IPS DF 19.7 (cell line): ENCODE measurements at regions not wholly inside any gene's neighbourhood (a gene's known extent, or its start where the extent isn't known, plus 50 kb on each side); places are given as distances from the start of the nearest gene placed in this dataset.
"Not testable (repeated sequence)": the region's sequence is repeated elsewhere in the genome, so short reads cannot be mapped to it uniquely, and the experiment has no call there.

ENCODE experiments used
- DNase-seq: peaks from one replicate; pipeline ENCODE4 v3.0.0-alpha.2; 2013; ENCODE audit warnings: low read depth, low spot score

DNA sequence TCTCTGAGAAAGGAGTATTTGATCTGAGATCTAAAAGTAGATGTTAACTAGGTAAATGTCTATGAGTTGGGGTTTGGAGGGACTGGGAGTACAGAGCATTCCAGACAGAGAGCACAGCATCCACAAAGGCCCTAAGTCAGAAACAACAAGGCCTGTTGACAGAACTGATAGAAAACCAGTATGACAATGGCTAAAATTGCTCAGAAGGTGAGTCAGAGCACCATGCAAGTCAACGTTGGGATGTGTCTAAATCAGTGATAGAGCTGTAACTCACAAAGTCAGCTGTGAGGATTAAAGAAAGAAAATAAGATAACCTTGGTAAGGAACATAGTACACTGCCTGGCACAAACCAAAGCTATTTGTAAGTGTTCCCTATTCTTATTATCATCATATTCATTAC is 124.0 kb downstream of the CETN3 start:
- DNase-seq: no peak

GRCh38 chr5:90284375-90284774 is 125.2 kb downstream of the CETN3 start:
- DNase-seq: no peak

GRCh38 chr5:90279091-90279490 is 130.5 kb downstream of the CETN3 start:
- no peak for DNase-seq

DNA sequence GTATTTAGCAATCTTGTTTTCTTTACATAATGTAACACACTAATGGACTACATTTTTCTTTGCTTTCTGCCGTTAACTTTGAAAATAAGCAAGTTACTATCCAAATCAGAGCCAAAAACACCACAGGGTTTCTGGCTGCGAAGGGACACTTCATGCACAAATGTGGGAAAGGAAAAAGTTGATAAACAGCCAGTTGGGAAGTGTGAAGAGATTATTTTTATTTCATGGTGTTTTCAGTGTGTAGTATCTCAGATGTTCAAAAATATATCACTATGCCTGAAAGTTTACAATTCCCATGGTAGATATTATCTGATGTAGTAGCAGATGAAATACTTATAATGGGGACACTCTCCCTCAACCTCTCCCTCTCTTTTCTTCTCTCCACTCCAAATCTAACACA is 135.3 kb downstream of the CETN3 start:
- DNase-seq: no peak

GRCh38 chr5:90267646-90268045 is 141.9 kb downstream of the CETN3 start:
- no peak for DNase-seq

GRCh38 chr5:90265545-90265857 is 144.1 kb downstream of the CETN3 start:
- no peak for DNase-seq

GRCh38 chr5:90264689-90265544 is 144.6 kb downstream of the CETN3 start:
- DNase-seq: no peak

GRCh38 chr5:90263102-90263820 is 146.3 kb downstream of the CETN3 start:
- no peak for DNase-seq

- no peak for DNase-seq
These were observed 158.1 kb downstream of the CETN3 start for GRCh38 chr5:90251447-90251846.

DNA sequence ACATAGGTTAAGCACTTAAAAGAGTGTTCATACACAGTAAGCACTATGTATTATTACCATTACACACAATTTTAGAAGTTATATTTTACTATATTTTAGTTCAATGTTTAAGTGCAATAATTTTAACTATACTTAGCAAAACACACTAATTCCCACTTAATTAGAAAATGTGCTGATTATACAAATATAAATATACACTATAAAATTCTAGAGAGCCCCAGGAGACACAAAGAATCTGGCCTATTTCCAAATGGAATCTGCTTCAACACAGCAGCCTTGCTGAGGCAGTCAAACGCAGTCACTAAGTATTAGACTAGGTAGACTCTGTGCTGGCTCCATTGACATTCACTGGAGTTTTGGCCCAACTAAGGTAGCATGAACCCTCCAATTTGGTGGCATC is 160.9 kb downstream of the CETN3 start:
- DNase-seq: no peak

DNA sequence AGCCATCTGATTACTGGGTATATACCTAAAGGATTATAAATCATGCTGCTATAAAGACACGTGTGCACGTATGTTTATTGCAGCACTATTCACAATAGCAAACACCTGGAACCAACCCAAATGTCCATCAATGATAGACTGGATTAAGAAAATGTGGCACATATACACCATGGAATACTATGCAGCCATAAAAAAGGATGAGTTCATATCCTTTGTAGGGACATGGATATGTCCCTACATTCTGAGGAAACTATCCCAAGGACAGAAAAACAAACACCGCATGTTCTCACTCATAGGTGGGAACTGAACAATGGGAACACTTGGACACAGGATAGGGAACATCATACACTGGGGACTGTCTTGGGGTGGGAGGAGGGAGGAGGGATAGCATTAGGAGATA is 165.7 kb downstream of the CETN3 start:
- DNase-seq: not testable (repeated sequence)

DNA sequence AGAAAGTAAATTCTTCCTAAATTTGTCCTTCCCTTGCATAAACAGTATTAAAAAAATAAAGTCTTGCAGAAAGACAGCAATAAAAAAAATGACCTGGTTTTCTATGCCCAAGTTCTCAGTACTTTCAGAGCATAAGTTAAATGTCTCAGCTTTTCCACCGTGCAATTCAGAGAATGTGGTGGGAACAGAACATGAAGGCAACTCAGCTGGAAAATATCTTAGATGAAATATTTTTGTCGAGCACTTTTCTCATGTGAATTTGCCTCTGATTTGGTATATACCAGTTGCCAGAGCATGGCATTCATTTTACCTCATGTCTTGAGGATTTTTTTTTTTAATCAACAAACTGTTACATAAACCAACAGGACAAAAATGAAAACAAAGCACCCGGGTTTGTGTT is 176.1 kb downstream of the CETN3 start:
- DNase-seq: no peak

DNA sequence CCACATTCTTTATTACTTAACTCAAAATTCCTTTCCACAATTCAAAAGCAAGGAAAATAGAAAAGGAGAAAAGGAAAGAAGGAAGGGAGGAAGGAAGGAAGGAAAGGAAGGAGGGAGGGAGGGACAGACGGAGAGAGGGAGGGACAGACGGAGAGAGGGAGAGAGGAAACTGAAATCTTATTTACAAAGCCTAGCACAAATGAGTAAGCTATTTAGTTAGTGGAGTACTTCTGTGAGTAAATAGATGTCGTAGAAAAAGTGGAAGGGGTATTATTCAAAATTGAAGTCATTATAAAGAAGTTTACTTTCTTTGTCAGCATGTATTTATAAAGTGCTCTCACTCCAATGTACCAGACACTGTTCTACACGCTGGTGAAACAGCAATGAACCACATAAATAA is 177.9 kb downstream of the CETN3 start:
- DNase-seq: no peak

- no peak for DNase-seq
These were observed 181.9 kb downstream of the CETN3 start for GRCh38 chr5:90227683-90228082.

DNA sequence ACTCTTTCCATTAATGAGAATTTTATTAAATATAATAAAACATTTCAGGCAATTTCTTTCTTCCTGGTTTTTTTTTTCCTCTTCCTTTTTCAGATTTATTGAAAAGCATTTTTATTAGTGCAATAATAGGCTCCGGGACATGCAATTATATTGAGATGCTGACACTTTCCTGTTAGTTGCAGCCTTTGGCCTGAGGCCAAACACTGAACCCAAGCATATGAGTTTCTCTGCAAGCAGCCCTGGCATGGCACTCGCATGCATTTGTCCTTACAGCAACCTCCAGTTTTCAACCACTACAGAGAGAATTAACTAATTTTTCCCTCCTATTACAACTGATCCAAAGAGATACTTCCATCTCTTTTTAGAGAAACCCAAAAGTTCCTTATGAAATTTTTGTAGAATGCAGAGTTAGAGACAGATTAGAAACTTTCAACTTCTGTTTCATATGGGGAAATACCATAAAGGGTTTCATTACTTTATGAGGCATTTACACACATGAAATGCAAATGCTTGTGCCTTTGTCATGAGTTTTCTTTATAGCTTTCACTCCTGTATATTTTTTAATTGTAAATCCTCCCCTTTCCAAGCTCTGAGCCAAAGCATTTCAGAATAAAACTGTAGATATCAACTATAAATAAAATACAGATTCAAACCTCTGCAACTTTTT is 183.0 kb downstream of the CETN3 start:
- no peak for DNase-seq

GRCh38 chr5:90224342-90224741 is 185.2 kb downstream of the CETN3 start:
- no peak for DNase-seq

- DNase-seq: no peak
These were observed 185.8 kb downstream of the CETN3 start for GRCh38 chr5:90223756-90224155.

DNA sequence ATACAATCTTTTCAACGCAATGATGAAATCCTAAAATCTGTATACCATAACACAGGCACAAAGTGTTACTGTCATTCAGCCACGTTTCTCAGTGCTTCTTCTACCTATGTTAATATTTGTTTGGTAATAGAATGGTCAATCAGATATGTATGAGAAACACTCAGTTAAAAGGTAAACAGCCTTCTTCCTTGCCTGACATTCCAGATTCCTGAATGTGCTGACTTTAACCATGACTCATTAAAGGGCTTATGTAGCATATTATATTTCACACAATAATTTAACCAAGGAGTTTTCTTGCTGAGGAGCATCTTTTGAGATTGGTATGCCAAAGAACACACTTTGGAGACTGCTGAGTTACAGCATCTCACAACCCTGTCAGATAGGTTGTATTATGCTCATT is 187.6 kb downstream of the CETN3 start:
- no peak for DNase-seq

- DNase-seq: no peak
These were observed 189.0 kb downstream of the CETN3 start for GRCh38 chr5:90220554-90220953.

DNA sequence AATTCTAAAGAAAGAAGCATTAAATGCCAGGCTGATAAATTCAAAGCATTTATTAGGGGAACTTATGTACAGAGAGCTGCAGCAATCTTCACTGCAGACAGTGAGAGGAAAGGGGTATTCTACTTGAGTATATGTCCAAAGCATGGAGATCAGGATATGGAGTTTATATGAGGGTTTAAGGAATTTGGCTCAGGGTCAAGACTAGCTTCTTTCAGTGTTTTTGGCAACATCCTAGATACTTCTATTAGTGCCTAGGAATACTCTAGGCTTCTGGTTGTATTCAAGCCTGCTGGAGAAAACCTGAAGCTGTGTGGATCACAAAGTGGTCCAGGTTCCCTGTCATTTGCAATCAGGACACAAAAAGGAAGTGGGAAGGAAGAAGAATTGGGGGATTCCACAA is 194.6 kb downstream of the CETN3 start:
- no peak for DNase-seq

- DNase-seq: not testable (repeated sequence)
These were observed 201.2 kb downstream of the CETN3 start for GRCh38 chr5:90208323-90208722.

DNA sequence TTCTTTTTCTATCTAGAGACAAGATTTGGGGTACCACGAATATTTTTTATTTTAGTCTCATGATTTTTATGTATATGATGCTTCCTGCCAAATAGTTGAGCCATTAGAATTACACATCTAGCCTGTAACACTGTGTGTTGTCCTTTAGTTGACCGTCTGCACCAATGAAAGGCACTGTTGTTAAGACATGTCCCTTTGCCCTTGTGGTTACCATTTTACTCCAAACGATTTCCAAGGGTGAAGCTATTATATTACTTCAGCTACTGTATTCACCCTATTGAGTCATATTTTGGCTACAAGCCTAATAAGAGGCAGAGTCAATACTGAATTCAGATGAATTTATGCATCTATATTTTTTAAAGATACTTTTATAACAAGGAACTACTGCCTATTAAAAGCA is 207.6 kb downstream of the CETN3 start:
- no peak for DNase-seq
